HepG2 (cell line): ENCODE measurements at regions not wholly inside any gene's neighbourhood (a gene's known extent, or its start where the extent isn't known, plus 50 kb on each side); places are given as distances from the start of the nearest gene placed in this dataset.

Source experiments
- ATAC-seq: fragments of 200-7000 bp; cut with Tn5 transposase; 3 replicates; pipeline ENCODE4 v1.9.1; 2020; ENCODE audit warnings: mild to moderate bottlenecking, moderate library complexity
- BruUV-seq: library from RNA; stranded (reverse); fragments of 400-500 nt; replicated peaks from 2 replicates; lab custom pipeline; 2021; lab: Mats Ljungman, UMichigan
- CTCF ChIA-PET: fragments of 300-600 bp; formaldehyde crosslinking; extraction: SDS; loops from one replicate; lab custom pipeline; 2021; ENCODE audit warnings: low total read pairs, inconsistent platforms, low intra/inter-chr PET ratio; lab: Yijun Ruan, JAX
- POLR2A ChIA-PET: fragments of 350-600 bp; sonication (Branson Sonifier 250); formaldehyde crosslinking; loops from one replicate; lab custom pipeline; 2020; ENCODE audit warnings: antibody characterized with exemption, inconsistent platforms; lab: Yijun Ruan, JAX
- DNase-seq: peaks from one replicate; pipeline ENCODE4 v3.0.0-alpha.2; 2015; ENCODE audit warnings: low spot score
- FAIRE-seq: peaks from 3 replicates; lab custom pipeline; 2011; peaks lifted over from hg19 to GRCh38; lab: Jason Lieb, UNC
- H2AFZ ChIP-seq: one replicate; pipeline ENCODE4 v1.6.1; 2011; ENCODE audit warnings: low read length, inconsistent platforms
- H3K27ac ChIP-seq: fragments of 300-600 bp; 3 replicates; pipeline ENCODE4 v1.8.0; 2011; ENCODE audit warnings: mixed run types, mild to moderate bottlenecking, mixed read lengths, low read length, inconsistent platforms; ENCODE audit not compliant: insufficient read depth; ENCODE audit errors: extremely low read length
- H3K27me3 ChIP-seq, 2 experiments: fragments of 200-600 bp in 1 of 2; 2 replicates in 1 of 2; 3 replicates in 1 of 2; pipeline versions ENCODE4 v1.6.0 to v1.8.0; 2011; ENCODE audit warnings: low read length in 2 of 2, mild to moderate bottlenecking in 2 of 2, moderate library complexity in 2 of 2, inconsistent platforms in 1 of 2; ENCODE audit not compliant: insufficient read depth in 2 of 2, control insufficient read depth in 1 of 2
- H3K36me3 ChIP-seq, 2 experiments: fragments of 200-600 bp in 1 of 2; replicated peaks in 1 of 2; 2 replicates in 1 of 2; 3 replicates in 1 of 2; pipeline versions ENCODE4 v1.5.1 to v1.8.0; 2011; ENCODE audit warnings: low read length in 2 of 2, inconsistent platforms in 1 of 2; ENCODE audit not compliant: insufficient read depth in 2 of 2, control insufficient read depth in 1 of 2
- H3K4me1 ChIP-seq: 2 replicates; pipeline ENCODE4 v1.5.1; 2012; ENCODE audit warnings: low read length, inconsistent platforms; ENCODE audit not compliant: insufficient read depth
- H3K4me2 ChIP-seq: 2 replicates; pipeline ENCODE4 v1.6.0; 2011; ENCODE audit warnings: low read depth, low read length, inconsistent platforms
- H3K4me3 ChIP-seq, 3 experiments: fragments of 200-600 bp in 1 of 3; sonication (generic), shearing (Covaris generic) in 1 of 3; replicated peaks in 1 of 3; 2 replicates each; pipeline ENCODE4 v1.5.1; 2011 to 2016; ENCODE audit warnings: low read length in 3 of 3, inconsistent platforms in 2 of 3, low read depth in 2 of 3, mild to moderate bottlenecking in 2 of 3, control low read depth in 1 of 3, mixed read lengths in 1 of 3; ENCODE audit not compliant: insufficient read depth in 1 of 3
- H3K79me2 ChIP-seq: one replicate; pipeline ENCODE4 v1.6.1; 2011; ENCODE audit warnings: low read length, inconsistent platforms; ENCODE audit not compliant: insufficient read depth
- H3K9ac ChIP-seq: 2 replicates; pipeline ENCODE4 v1.6.0; 2011; ENCODE audit warnings: mild to moderate bottlenecking, low read depth, low read length, inconsistent platforms; ENCODE audit not compliant: insufficient read depth
- H3K9me3 ChIP-seq: 2 replicates; pipeline ENCODE4 v1.5.1; 2012; ENCODE audit warnings: mild to moderate bottlenecking, low read length
- H4K20me1 ChIP-seq: 2 replicates; pipeline ENCODE4 v1.6.0; 2011; ENCODE audit warnings: inconsistent platforms, mild to moderate bottlenecking, low read length, moderate library complexity; ENCODE audit not compliant: insufficient read depth
- GTF3A ChIP-seq: sonication (generic); formaldehyde crosslinking; conservative IDR thresholded peaks from 2 replicates; pipeline ENCODE4 v1.4.0; 2020; ENCODE audit warnings: mild to moderate bottlenecking, missing genetic modification reagents
- HNF1A ChIP-seq, 2 experiments: sonication (generic) in 1 of 2; formaldehyde crosslinking in 1 of 2; IDR thresholded peaks; 2 replicates each; pipeline versions ENCODE4 v1.4.0 to v1.6.1; 2016 to 2020; ENCODE audit warnings: borderline replicate concordance in 1 of 2, low read depth in 1 of 2, mild to moderate bottlenecking in 1 of 2, missing genetic modification reagents in 1 of 2
- MYC ChIP-seq: sonication (generic); formaldehyde crosslinking; IDR thresholded peaks from 2 replicates; pipeline ENCODE4 v1.9.0; 2021; ENCODE audit warnings: missing genetic modification reagents, borderline replicate concordance
- RXRB ChIP-seq: IDR thresholded peaks from 2 replicates; pipeline ENCODE4 v1.6.1; 2016; ENCODE audit warnings: borderline replicate concordance, missing genetic modification reagents, missing compliant biosample characterization
- TCF7L2 ChIP-seq: IDR thresholded peaks from 2 replicates; pipeline ENCODE4 v1.6.1; 2011; ENCODE audit warnings: mild to moderate bottlenecking, low read depth, low read length, moderate library complexity
- ZNF331 ChIP-seq: sonication (generic); formaldehyde crosslinking; IDR thresholded peaks from 2 replicates; pipeline ENCODE4 v1.4.0; 2020; ENCODE audit warnings: missing genetic modification reagents
- WGBS: methylation state at CpG from one replicate; pipeline ENCODE4 v1.1.6; 2017; ENCODE audit warnings: low lambda C conversion rate; 5-methylcytosine and 5-hydroxymethylcytosine counted together
- in situ Hi-C: cut with HindIII; loops from 2 replicates; pipeline ENCODE4 v1.10.0; 2017; ENCODE audit warnings: low pct_unique_long_range_greater_than_20kb; ENCODE audit not compliant: extremely low pct_ligation_motif_present
- intact Hi-C: fragments of 100-400 bp; cut with micrococcal nuclease; formaldehyde crosslinking; loops from one replicate; pipeline ENCODE4 v1.10.0; 2022; ENCODE audit not compliant: unreplicated experiment
- TF ChIP-seq, protein P1 (sequence below): sonication (generic); formaldehyde crosslinking; IDR thresholded peaks from one replicate; pipeline ENCODE4 v1.5.1; 2020; ENCODE audit warnings: mild to moderate bottlenecking, missing genetic modification reagents; ENCODE audit errors: not compliant biosample characterization
- TF ChIP-seq, protein P2 (sequence below): sonication (generic); formaldehyde crosslinking; IDR thresholded peaks from 2 replicates; pipeline ENCODE4 v1.8.1; 2023; ENCODE audit warnings: mild to moderate bottlenecking, moderate library complexity, missing genetic modification reagents

DNA sequence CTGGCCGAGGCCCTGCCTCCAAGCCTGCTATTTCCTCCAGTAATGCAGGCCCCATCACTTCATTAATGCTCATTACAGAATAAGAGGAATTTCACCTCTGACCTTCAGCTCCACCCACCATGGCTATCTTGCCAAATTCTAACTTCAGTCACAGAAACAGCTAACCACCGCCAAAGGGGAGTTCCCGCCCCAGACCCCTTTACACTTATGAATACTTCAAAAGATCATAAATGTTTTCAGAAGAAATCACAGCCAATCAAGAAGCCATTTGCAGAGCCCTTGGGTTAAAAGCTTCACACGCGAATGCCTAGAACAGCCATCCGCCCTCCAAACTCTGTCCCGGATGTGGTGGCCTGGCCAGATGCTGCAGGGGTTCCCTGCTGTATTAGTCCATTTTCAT, 73.8 kb upstream of the TWIST2 start (continued):
- TF ChIP-seq, protein P1, sequence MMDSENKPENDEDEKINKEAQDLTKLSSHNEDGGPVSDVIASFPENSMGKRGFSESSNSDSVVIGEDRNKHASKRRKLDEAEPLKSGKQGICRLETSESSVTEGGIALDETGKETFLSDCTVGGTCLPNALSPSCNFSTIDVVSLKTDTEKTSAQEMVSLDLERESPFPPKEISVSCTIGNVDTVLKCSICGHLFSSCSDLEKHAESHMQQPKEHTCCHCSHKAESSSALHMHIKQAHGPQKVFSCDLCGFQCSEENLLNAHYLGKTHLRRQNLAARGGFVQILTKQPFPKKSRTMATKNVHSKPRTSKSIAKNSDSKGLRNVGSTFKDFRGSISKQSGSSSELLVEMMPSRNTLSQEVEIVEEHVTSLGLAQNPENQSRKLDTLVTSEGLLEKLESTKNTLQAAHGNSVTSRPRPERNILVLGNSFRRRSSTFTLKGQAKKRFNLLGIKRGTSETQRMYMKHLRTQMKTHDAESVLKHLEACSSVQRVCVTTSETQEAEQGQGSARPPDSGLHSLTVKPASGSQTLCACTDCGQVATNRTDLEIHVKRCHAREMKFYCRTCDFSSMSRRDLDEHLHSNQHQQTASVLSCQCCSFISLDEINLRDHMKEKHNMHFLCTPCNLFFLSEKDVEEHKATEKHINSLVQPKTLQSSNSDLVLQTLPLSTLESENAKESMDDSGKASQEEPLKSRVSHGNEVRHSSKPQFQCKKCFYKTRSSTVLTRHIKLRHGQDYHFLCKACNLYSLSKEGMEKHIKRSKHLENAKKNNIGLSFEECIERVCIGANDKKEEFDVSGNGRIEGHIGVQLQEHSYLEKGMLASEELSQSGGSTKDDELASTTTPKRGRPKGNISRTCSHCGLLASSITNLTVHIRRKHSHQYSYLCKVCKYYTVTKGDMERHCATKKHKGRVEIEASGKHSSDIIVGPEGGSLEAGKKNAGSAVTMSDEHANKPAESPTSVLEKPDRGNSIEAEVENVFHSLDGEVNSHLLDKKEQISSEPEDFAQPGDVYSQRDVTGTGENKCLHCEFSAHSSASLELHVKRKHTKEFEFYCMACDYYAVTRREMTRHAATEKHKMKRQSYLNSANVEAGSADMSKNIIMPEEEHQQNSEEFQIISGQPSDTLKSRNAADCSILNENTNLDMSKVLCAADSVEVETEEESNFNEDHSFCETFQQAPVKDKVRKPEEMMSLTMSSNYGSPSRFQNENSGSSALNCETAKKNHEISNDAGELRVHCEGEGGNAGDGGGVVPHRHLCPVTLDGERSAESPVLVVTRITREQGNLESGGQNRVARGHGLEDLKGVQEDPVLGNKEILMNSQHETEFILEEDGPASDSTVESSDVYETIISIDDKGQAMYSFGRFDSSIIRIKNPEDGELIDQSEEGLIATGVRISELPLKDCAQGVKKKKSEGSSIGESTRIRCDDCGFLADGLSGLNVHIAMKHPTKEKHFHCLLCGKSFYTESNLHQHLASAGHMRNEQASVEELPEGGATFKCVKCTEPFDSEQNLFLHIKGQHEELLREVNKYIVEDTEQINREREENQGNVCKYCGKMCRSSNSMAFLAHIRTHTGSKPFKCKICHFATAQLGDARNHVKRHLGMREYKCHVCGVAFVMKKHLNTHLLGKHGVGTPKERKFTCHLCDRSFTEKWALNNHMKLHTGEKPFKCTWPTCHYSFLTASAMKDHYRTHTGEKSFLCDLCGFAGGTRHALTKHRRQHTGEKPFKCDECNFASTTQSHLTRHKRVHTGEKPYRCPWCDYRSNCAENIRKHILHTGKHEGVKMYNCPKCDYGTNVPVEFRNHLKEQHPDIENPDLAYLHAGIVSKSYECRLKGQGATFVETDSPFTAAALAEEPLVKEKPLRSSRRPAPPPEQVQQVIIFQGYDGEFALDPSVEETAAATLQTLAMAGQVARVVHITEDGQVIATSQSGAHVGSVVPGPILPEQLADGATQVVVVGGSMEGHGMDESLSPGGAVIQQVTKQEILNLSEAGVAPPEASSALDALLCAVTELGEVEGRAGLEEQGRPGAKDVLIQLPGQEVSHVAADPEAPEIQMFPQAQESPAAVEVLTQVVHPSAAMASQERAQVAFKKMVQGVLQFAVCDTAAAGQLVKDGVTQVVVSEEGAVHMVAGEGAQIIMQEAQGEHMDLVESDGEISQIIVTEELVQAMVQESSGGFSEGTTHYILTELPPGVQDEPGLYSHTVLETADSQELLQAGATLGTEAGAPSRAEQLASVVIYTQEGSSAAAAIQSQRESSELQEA (CRISPR knock-in tag) = no peak
- TF ChIP-seq TCF7L2 (no peak), GTF3A (CRISPR knock-in tag) (no peak), MYC (no peak)

- in situ Hi-C loops = loop anchor here (25.0 kb wide), 1 partner anchor 413 kb away; no protein-coding TSS in a partner anchor
- TF ChIP-seq HNF1A (IDR thresholded peaks at IDR 0.05; ENCODE audit: low read depth) = peak; percentile 88
- peak; percentile 93 for TF ChIP-seq HNF1A (CRISPR knock-in tag; IDR thresholded peaks at IDR 0.05; ENCODE audit: borderline replicate concordance)
- TF ChIP-seq, protein P2, sequence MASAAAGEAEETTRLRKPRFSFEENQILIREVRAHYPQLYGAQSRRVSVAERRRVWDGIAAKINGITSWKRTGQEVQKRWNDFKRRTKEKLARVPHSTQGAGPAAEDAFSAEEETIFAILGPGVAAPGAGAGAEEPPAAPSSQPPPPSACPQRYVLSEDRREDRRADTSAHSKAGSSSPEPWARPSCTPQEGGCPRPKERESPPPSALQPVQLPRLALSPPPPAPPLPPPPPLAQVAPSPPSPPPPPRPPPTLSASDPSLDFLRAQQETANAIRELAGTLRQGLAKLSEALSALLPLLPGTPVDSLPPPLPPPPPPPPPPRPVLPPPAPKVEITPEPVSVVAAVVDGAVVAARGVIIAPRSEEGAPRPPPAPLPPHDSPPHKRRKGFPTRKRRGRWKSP (CRISPR knock-in tag) = no peak
- TF ChIP-seq RXRB (CRISPR knock-in tag) = peak; percentile 33; the same call in 1 of the 2 replicates
- peak; percentile 66 for TF ChIP-seq ZNF331
These were observed 72.8 kb upstream of the TWIST2 start for GRCh38 chr2:238774980-238775509.

More at GRCh38 chr2:238774980-238775509, 72.8 kb upstream of the TWIST2 start:
- H3K9ac ChIP-seq = no peak overlapping the region
- no peaks in the 10 kb centered on the region for H3K36me3 ChIP-seq
- peak overlapping the region; percentile 33 for H3K4me2 ChIP-seq
- intact Hi-C loops = no loop called here
- peaks cover 4 to 42% of the 10 kb centered on the region in 2 experiments; a peak in 3 of 5 replicates for H3K27me3 ChIP-seq
- H3K79me2 ChIP-seq = no peaks in the 10 kb centered on the region
- no peak overlapping the region for H3K27ac ChIP-seq
- BruUV-seq = no TSS peak
- H4K20me1 ChIP-seq = no peaks in the 10 kb centered on the region
- POLR2A ChIA-PET = no interaction called here
- ATAC-seq = peak; percentile 97
- no peak overlapping the region for H2AFZ ChIP-seq
- peaks cover 19% of the 10 kb centered on the region for H3K4me1 ChIP-seq
- H3K4me3 ChIP-seq = peak overlapping the region in 1 of 3 experiments; percentile 13; a peak in 1 of 6 replicates
- H3K9me3 ChIP-seq = no peaks in the 10 kb centered on the region
- 3% methylated on average over 5 of the region's 5 CpGs for WGBS
- FAIRE-seq = peak; percentile 97
- peak; percentile 86 for DNase-seq
- CTCF ChIA-PET = no interaction called here
